CD4-positive, alpha-beta memory T cell (primary cell): ENCODE measurements at regions not wholly inside any gene's neighbourhood (a gene's known extent, or its start where the extent isn't known, plus 50 kb on each side); places are given as distances from the start of the nearest gene placed in this dataset.

Source experiments
- CTCF ChIA-PET: fragments of 350-600 bp; sonication (Branson Sonifier 250); formaldehyde crosslinking; loops from one replicate; lab custom pipeline; 2021; ENCODE audit warnings: inconsistent platforms; ENCODE audit not compliant: partially characterized antibody; lab: Charles Lee
- POLR2A ChIA-PET: fragments of 350-600 bp; sonication (Branson Sonifier 250); formaldehyde crosslinking; loops from one replicate; lab custom pipeline; 2021; ENCODE audit not compliant: partially characterized antibody; lab: Charles Lee
- DNase-seq, 5 donors: peaks; one replicate each; pipeline versions ENCODE4 v3.0.0 to v3.0.0-alpha.2; 2020 to 2022; ENCODE audit warnings: mixed read lengths in 1 of 5
- H3K27ac ChIP-seq: one replicate; pipeline ENCODE4 v1.7.0; 2013; ENCODE audit warnings: low read depth, low read length
- H3K27me3 ChIP-seq: 2 replicates; pipeline ENCODE4 v1.7.0; 2013; ENCODE audit warnings: mild to moderate bottlenecking, low read length, moderate library complexity; ENCODE audit not compliant: insufficient read depth
- H3K36me3 ChIP-seq: 2 replicates; pipeline ENCODE4 v1.7.0; 2013; ENCODE audit warnings: mild to moderate bottlenecking, low read length, moderate library complexity; ENCODE audit not compliant: insufficient read depth
- H3K4me1 ChIP-seq: 2 replicates; pipeline ENCODE4 v1.7.0; 2013; ENCODE audit warnings: mild to moderate bottlenecking, low read length, moderate library complexity; ENCODE audit not compliant: insufficient read depth
- H3K4me3 ChIP-seq, 2 donors: one replicate each; pipeline ENCODE4 v1.7.0; 2013; ENCODE audit warnings: low read length in 2 of 2, mild to moderate bottlenecking in 1 of 2
- H3K9me3 ChIP-seq, 2 donors: one replicate each; pipeline ENCODE4 v1.7.0; 2013; ENCODE audit warnings: low read length in 2 of 2, control low read depth in 1 of 2; ENCODE audit not compliant: control insufficient read depth in 1 of 2
- H3K27ac Mint-ChIP-seq, 7 donors: one replicate each; pipeline ENCODE4 v1.8.0; 2020 to 2021; ENCODE audit warnings: mixed read lengths in 7 of 7, mild to moderate bottlenecking in 6 of 7, inconsistent platforms in 3 of 7, moderate library complexity in 3 of 7
- H3K27me3 Mint-ChIP-seq, 2 donors: one replicate each; pipeline ENCODE4 v1.8.0; 2020 to 2021; ENCODE audit warnings: mixed read lengths in 2 of 2
- H3K36me3 Mint-ChIP-seq, 2 donors: one replicate each; pipeline ENCODE4 v1.8.0; 2020 to 2021; ENCODE audit warnings: mixed read lengths in 2 of 2, inconsistent platforms in 1 of 2, mild to moderate bottlenecking in 1 of 2
- H3K4me1 Mint-ChIP-seq, 4 donors: one replicate each; pipeline ENCODE4 v1.8.0; 2020 to 2021; ENCODE audit warnings: mixed read lengths in 4 of 4, mild to moderate bottlenecking in 1 of 4
- H3K4me3 Mint-ChIP-seq, 8 donors: one replicate each; pipeline ENCODE4 v1.8.0; 2020 to 2021; ENCODE audit warnings: mixed read lengths in 8 of 8, mild to moderate bottlenecking in 7 of 8, moderate library complexity in 6 of 8, inconsistent platforms in 3 of 8
- H3K9me3 Mint-ChIP-seq, 8 donors: one replicate each; pipeline ENCODE4 v1.8.0; 2020 to 2021; ENCODE audit warnings: mixed read lengths in 8 of 8, mild to moderate bottlenecking in 5 of 8, inconsistent platforms in 3 of 8, moderate library complexity in 1 of 8
- intact Hi-C: fragments of 100-400 bp; cut with micrococcal nuclease; formaldehyde crosslinking; loops from one replicate; pipeline ENCODE4 v1.15.1; 2023

- no peak for DNase-seq
- Mint-ChIP-seq H3K27ac (no peak overlapping the region), H3K9me3 (peaks cover 0 to 6% (median 0%) of the 10 kb centered on the region in 8 donors), H3K36me3 (no peaks in the 10 kb centered on the region), H3K4me1 (peaks cover 0 to 3% (median 0%) of the 10 kb centered on the region in 4 donors), H3K27me3 (no peaks in the 10 kb centered on the region), H3K4me3 (no peak overlapping the region)
- intact Hi-C loops = no loop called here
- H3K27me3 ChIP-seq = no peaks in the 10 kb centered on the region
- CTCF ChIA-PET = no interaction called here
- H3K9me3 ChIP-seq = no peaks in the 10 kb centered on the region
- H3K4me1 ChIP-seq = no peaks in the 10 kb centered on the region
- POLR2A ChIA-PET = no interaction called here
- no peak overlapping the region for H3K4me3 ChIP-seq
- no peaks in the 10 kb centered on the region for H3K36me3 ChIP-seq
- H3K27ac ChIP-seq = no peak overlapping the region
Observed at GRCh38 chr1:213676736-213677135, 311.0 kb upstream of the PROX1 start.

- H3K9me3 Mint-ChIP-seq = peaks cover 0 to 6% (median 0%) of the 10 kb centered on the region in 8 donors
- H3K36me3 Mint-ChIP-seq = no peaks in the 10 kb centered on the region
- no peaks in the 10 kb centered on the region for H3K27me3 ChIP-seq
- intact Hi-C loops = no loop called here
- no peaks in the 10 kb centered on the region for H3K4me1 Mint-ChIP-seq
- CTCF ChIA-PET = no interaction called here
- H3K27me3 Mint-ChIP-seq = no peaks in the 10 kb centered on the region
- H3K27ac Mint-ChIP-seq = no peak overlapping the region
- no peaks in the 10 kb centered on the region for H3K36me3 ChIP-seq
- H3K4me3 Mint-ChIP-seq = no peak overlapping the region
- no peak overlapping the region for H3K4me3 ChIP-seq
- no peaks in the 10 kb centered on the region for H3K4me1 ChIP-seq
- POLR2A ChIA-PET = no interaction called here
- no peaks in the 10 kb centered on the region for H3K9me3 ChIP-seq
- DNase-seq = no peak
- no peak overlapping the region for H3K27ac ChIP-seq
Observed at GRCh38 chr1:213678348-213678747, 309.4 kb upstream of the PROX1 start.

- POLR2A ChIA-PET = no interaction called here
Observed at GRCh38 chr1:213678753-213679152, 309.0 kb upstream of the PROX1 start.

GRCh38 chr1:213679153-213679552 is 308.6 kb upstream of the PROX1 start:
- intact Hi-C loops = no loop called here
- no peak overlapping the region for H3K27ac Mint-ChIP-seq
- no peak for DNase-seq
- POLR2A ChIA-PET = no interaction called here
- no peaks in the 10 kb centered on the region for H3K4me1 Mint-ChIP-seq
- Histone ChIP-seq H3K36me3 (no peaks in the 10 kb centered on the region), H3K27ac (no peak overlapping the region), H3K4me1 (no peaks in the 10 kb centered on the region), H3K27me3 (no peaks in the 10 kb centered on the region), H3K4me3 (no peak overlapping the region), H3K9me3 (no peaks in the 10 kb centered on the region)
- CTCF ChIA-PET = no interaction called here
- H3K9me3 Mint-ChIP-seq = peaks cover 0 to 6% (median 0%) of the 10 kb centered on the region in 8 donors
- no peaks in the 10 kb centered on the region for H3K27me3 Mint-ChIP-seq
- H3K36me3 Mint-ChIP-seq = no peaks in the 10 kb centered on the region
- H3K4me3 Mint-ChIP-seq = no peak overlapping the region

More at GRCh38 chr1:213678753-213679152, 309.0 kb upstream of the PROX1 start:
- CTCF ChIA-PET = no interaction called here
- Histone ChIP-seq H3K36me3 (no peaks in the 10 kb centered on the region), H3K27me3 (no peaks in the 10 kb centered on the region), H3K9me3 (no peaks in the 10 kb centered on the region), H3K4me1 (no peaks in the 10 kb centered on the region), H3K27ac (no peak overlapping the region), H3K4me3 (no peak overlapping the region)
- intact Hi-C loops = no loop called here
- H3K4me3 Mint-ChIP-seq = no peak overlapping the region
- no peak overlapping the region for H3K27ac Mint-ChIP-seq
- no peak for DNase-seq
- H3K4me1 Mint-ChIP-seq = no peaks in the 10 kb centered on the region
- H3K9me3 Mint-ChIP-seq = peaks cover 0 to 6% (median 0%) of the 10 kb centered on the region in 8 donors
- H3K36me3 Mint-ChIP-seq = no peaks in the 10 kb centered on the region
- no peaks in the 10 kb centered on the region for H3K27me3 Mint-ChIP-seq

- no peaks in the 10 kb centered on the region for H3K4me1 Mint-ChIP-seq
- intact Hi-C loops = no loop called here
- no peak overlapping the region for H3K27ac ChIP-seq
- H3K4me1 ChIP-seq = no peaks in the 10 kb centered on the region
- no peak overlapping the region for H3K4me3 ChIP-seq
- H3K4me3 Mint-ChIP-seq = no peak overlapping the region
- no peaks in the 10 kb centered on the region for H3K36me3 Mint-ChIP-seq
- H3K9me3 Mint-ChIP-seq = peaks cover 0 to 2% (median 0%) of the 10 kb centered on the region in 8 donors
- H3K36me3 ChIP-seq = no peaks in the 10 kb centered on the region
- POLR2A ChIA-PET = no interaction called here
- CTCF ChIA-PET = no interaction called here
- no peaks in the 10 kb centered on the region for H3K27me3 ChIP-seq
- DNase-seq = no peak
- H3K27ac Mint-ChIP-seq = no peak overlapping the region
- no peaks in the 10 kb centered on the region for H3K9me3 ChIP-seq
- H3K27me3 Mint-ChIP-seq = no peaks in the 10 kb centered on the region
Observed at GRCh38 chr1:213680677-213681325, 307.0 kb upstream of the PROX1 start.

- ChIA-PET POLR2A (no interaction called here), CTCF (no interaction called here)
Observed at GRCh38 chr1:213681788-213682340, 305.9 kb upstream of the PROX1 start.

GRCh38 chr1:213683529-213683928 is 304.2 kb upstream of the PROX1 start:
- Mint-ChIP-seq H3K4me3 (no peak overlapping the region), H3K27ac (no peak overlapping the region), H3K4me1 (peaks cover 0 to 2% (median 0%) of the 10 kb centered on the region in 4 donors), H3K9me3 (peaks cover 0 to 2% (median 0%) of the 10 kb centered on the region in 8 donors), H3K36me3 (no peaks in the 10 kb centered on the region), H3K27me3 (no peaks in the 10 kb centered on the region)
- no peak overlapping the region for H3K4me3 ChIP-seq
- ChIA-PET CTCF (no interaction called here), POLR2A (no interaction called here)
- intact Hi-C loops = no loop called here
- no peaks in the 10 kb centered on the region for H3K9me3 ChIP-seq
- H3K36me3 ChIP-seq = no peaks in the 10 kb centered on the region
- H3K27ac ChIP-seq = no peak overlapping the region
- no peak for DNase-seq
- no peaks in the 10 kb centered on the region for H3K27me3 ChIP-seq
- H3K4me1 ChIP-seq = no peaks in the 10 kb centered on the region

More at GRCh38 chr1:213681788-213682340, 305.9 kb upstream of the PROX1 start:
- Mint-ChIP-seq H3K27ac (no peak overlapping the region), H3K27me3 (no peaks in the 10 kb centered on the region), H3K4me1 (no peaks in the 10 kb centered on the region), H3K9me3 (peaks cover 0 to 2% (median 0%) of the 10 kb centered on the region in 8 donors), H3K4me3 (no peak overlapping the region), H3K36me3 (no peaks in the 10 kb centered on the region)
- DNase-seq = no peak
- Histone ChIP-seq H3K4me1 (no peaks in the 10 kb centered on the region), H3K27me3 (no peaks in the 10 kb centered on the region), H3K36me3 (no peaks in the 10 kb centered on the region), H3K27ac (no peak overlapping the region), H3K4me3 (no peak overlapping the region), H3K9me3 (no peaks in the 10 kb centered on the region)
- intact Hi-C loops = no loop called here
